ENCODE measurements at regions not wholly inside any gene's neighbourhood (a gene's known extent, or its start where the extent isn't known, plus 50 kb on each side); places are given as distances from the start of the nearest gene placed in this dataset.
A peak's percentile ranks its signal among the peaks of the same experiment; 100 is the strongest.

DNA sequence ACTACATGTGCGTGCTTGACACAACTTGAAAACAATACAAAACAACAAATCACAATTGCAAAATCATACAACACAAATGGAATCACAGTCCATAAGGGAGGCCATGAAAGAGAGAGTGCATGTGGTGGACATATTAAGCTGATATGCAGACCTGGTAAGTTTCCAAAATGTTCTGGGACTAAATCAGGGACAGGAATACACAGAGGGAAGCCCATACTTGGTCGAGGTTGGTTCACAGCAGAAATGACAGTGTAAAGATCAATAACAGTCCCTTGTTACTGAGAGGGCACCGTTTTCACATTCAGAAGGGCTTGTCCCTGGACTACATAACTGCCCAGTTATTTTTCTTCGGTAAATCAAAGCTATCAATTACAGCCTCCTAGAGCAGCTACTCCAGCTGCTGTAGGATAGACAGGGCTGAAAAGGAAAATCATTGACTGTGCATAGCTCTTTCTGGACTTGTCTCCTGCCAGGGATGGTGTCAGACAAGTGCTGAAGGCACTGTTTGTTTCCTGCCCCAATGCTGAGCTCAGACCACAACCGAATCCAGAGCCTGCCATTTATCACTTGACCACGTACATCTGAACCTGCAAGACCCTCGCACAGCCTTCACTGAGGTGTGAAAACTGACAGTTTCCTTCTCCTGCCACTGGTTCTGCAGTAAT lies 79.5 kb upstream of the KCNMB2 start:
- no peak for DNase-seq

GRCh38 chr3:178457511-178457910 lies 78.7 kb upstream of the KCNMB2 start:
- DNase-seq = no peak

DNA sequence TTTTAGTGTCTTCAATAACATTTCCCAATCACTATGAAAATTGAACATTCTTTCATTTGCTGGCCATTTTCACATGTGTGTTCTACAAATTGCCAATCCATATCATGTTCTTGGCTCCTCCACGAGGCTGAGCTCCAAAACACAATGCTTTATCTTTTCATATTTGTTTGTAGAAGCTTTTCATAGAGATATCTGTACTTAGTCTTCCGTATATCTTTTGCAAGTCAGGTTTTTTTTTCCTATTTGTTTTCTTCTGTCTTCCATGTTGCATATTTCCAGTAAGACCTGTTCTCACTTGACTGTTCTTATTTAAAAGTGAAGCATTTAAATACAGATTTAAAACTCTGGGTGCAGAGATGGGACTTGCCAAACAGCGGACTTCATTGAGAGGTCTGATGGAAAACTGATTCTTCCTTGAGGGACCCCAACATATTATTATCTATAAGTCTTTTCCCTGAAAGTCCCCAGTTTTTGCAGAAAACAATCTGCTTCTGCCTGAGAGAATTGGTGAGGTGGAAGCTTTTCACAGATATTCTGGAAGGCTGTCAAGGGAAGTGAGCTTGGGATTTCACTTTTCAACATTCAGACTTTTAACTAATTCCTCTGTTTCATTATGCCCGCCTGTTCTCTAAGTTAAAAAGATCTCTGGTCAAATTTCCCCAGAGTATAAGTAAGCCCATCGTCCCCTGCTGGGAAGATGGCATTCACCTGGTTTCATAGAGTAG lies 77.8 kb upstream of the KCNMB2 start:
- DNase-seq = no peak

DNA sequence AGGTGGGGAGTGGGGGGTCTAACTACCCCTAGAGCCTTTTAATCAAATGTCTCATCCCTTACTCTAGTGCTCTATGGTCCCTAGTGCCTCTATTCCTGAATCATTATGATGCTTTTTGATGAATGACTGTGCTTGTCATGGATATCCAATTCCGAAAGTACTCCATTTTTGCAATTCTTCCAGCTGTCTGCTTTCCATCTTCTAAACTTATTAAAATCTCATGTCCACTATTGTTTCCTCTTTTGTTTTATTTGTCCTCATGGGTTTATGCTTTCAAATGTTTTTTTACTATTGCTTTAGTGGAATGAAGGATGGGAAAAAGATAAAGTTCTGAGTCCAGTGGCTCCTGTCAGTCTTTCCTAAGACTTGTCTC lies 77.2 kb upstream of the KCNMB2 start:
- DNase-seq = no peak

- no peak for DNase-seq
These were observed 70.7 kb upstream of the KCNMB2 start for GRCh38 chr3:178465260-178466180.

DNA sequence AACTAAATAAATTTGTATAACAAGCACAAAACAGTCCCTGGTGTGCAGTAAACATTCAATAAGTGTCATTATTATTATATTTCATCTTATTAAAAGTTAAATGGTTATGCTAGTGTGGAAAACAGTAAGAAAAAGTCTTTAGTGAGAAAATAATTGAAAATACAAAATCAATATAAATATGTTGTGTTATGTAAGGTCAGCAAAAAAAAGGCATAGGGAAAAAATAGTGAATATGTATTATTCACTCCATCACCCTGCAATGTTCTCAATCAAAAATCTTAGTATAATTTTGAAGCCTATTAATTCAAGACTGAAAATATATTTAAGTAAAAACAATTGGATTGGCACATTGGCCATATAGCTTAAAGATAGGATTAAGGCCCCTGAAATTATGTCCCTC lies 63.3 kb upstream of the KCNMB2 start:
- no peak for DNase-seq

DNA sequence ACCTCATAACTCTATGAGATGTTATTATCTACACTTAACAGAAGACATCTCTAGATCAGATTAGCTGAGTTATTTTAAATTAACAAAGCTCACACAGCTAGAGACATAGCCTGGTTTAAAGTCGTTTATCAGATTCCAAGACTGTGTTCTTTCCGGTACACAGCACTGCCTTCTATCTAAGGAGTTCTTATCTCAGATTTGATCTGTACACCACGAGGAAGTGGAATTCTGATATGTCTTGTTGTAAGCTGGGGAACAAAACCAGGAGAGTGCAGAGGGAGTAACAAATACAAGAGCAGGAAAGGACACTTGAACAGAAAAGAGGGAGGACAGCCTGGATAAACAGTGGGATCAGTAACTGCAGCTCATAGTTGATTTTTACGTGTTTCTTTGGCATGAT lies 61.7 kb upstream of the KCNMB2 start:
- no peak for DNase-seq

- peak; percentile 58 for DNase-seq
These were observed 61.2 kb upstream of the KCNMB2 start for GRCh38 chr3:178475062-178475461.

- DNase-seq = no peak
These were observed 59.4 kb upstream of the KCNMB2 start for GRCh38 chr3:178476886-178477285.

DNA sequence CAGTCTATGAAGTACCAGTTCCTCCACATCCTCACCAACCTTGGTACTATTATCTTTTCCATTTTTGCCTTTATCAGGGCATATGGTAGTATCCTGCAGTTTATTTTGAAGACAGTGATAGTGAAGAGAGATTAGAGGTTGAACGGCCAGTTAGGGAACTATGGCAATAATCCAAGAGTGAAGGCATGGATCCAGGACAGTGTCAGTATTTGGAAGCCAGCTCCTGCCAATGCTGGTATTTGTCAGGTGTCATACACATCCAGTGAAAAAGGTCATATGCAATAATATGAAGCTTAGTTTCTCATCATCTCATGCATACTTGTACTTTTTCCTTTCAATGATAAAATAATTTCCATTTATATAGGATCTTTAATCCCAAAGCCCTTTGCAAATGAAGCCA lies 56.8 kb upstream of the KCNMB2 start:
- DNase-seq = no peak

- no peak for DNase-seq
These were observed 56.4 kb upstream of the KCNMB2 start for GRCh38 chr3:178479860-178480259.

- no peak for DNase-seq
These were observed 56.0 kb upstream of the KCNMB2 start for GRCh38 chr3:178480274-178480673.

DNA sequence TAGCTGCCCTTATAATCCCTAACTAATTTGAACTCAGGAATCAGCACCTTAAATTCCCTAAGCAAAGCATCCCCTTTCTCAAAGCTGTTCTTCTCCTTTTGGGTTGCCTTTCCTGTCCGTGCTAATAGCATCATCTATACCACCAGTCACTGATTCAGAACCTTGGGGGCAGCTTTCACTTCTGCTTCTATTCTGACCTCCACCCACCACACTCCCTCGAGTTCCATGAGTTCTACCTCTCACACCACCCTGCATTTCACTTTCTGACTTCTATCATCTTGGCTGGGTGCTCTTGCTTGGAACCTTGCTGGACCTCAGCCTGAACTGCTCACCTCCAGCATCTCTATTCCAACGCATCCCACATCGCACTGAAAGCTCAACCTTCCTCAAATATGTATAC lies 55.4 kb upstream of the KCNMB2 start:
- no peak for DNase-seq

- no peak for DNase-seq
These were observed 53.3 kb upstream of the KCNMB2 start for GRCh38 chr3:178482981-178483380.

DNA sequence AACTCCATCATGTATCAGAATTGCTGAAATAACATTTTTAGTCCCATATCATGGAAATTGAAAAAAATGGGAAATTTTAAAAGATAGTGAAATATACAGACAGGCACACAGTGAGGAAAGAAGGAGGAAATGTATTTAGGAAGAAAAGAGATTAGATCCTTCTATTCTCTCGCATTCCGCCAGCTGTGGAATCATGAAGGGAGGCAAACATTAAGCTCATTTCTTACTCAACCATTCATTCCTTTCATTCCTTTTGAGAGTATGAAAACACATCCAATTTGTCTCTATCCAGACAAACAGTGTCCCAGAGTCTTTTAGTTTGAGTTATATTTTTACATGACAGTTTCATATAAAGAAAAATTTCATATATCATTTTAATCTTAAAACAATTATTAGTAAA lies 52.5 kb upstream of the KCNMB2 start:
- DNase-seq = no peak

DNA sequence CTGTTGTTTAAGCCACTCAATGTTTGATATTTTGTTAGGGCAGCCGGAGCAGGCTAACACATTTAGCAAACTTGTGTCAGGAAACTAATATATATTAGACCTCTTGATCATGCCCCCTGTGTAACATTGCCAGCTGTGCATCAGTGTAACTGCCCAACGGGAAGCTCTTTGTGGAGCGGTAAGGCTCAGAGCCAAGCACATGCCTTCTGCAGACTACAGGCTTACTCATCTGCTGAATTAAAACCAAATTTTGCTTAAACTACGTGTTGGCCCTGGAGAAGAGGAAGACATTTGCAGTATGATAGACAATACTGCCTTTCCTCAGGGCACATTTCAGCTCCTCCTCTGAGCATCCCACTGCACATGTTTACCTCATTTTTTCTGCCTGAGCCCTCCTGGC lies 50.5 kb upstream of the KCNMB2 start:
- no peak for DNase-seq

All from islet precursor cell (in vitro differentiated cells).